ENCODE measurements at regions not wholly inside any gene's neighbourhood (a gene's known extent, or its start where the extent isn't known, plus 50 kb on each side); places are given as distances from the start of the nearest gene placed in this dataset.

DNA sequence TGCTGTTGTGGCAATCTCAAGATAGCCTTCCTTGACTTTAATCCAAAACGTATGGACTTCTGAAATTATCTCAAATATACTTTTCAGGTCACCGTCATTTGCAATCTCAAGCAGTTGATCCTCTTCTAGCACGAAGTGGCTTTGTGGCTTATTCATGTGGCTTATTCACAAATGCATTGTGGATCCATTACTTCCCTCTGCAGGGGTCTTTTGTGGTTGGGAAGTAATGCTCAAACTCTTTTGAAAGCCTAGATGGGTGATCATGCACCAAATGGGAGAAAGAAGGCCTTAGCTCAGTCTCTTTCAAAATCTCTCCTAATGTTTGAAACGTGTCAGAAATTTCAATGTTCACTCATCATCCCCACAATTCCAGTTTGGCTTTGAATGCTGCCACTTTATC lies 597.2 kb upstream of the CDH10 start:
- no peak for TF ChIP-seq CTCF (IDR thresholded peaks at IDR 0.05; ENCODE audit: insufficient read depth, low read length, poor library complexity, severe bottlenecking)
- TF ChIP-seq EZH2phosphoT487 (conservative IDR thresholded peaks at IDR 0.05; ENCODE audit: low read length): no peak

Data from SU-DHL-6 (cell line).